HEK293 (cell line): ENCODE measurements at regions not wholly inside any gene's neighbourhood (a gene's known extent, or its start where the extent isn't known, plus 50 kb on each side); places are given as distances from the start of the nearest gene placed in this dataset.

ENCODE experiments used
- TCF7L2 ChIP-seq: IDR thresholded peaks from 2 replicates; pipeline ENCODE4 v1.6.1; 2011; ENCODE audit warnings: low read depth, mild to moderate bottlenecking, inconsistent platforms, low read length, moderate library complexity, borderline replicate concordance
- ZNF768 ChIP-seq: fragments of 450-650 bp; formaldehyde crosslinking; IDR thresholded peaks from 2 replicates; pipeline ENCODE4 v1.5.1; 2018; ENCODE audit warnings: missing biosample characterization, mild to moderate bottlenecking, missing genetic modification characterization
- TF ChIP-seq, protein P1 (sequence below): fragments of 450-650 bp; formaldehyde crosslinking; IDR thresholded peaks from 2 replicates; pipeline ENCODE4 v1.5.1; 2016; ENCODE audit warnings: missing biosample characterization, missing genetic modification characterization
- TF ChIP-seq, protein P2 (sequence below): sonication (generic); formaldehyde crosslinking; IDR thresholded peaks from 2 replicates; pipeline ENCODE4 v1.8.1; 2022; ENCODE audit warnings: mild to moderate bottlenecking, moderate library complexity, missing genetic modification reagents
- TF ChIP-seq, protein P3 (sequence below): fragments of 450-650 bp; formaldehyde crosslinking; IDR thresholded peaks from 2 replicates; pipeline ENCODE4 v1.5.1; 2016; ENCODE audit warnings: missing biosample characterization, missing genetic modification characterization

DNA sequence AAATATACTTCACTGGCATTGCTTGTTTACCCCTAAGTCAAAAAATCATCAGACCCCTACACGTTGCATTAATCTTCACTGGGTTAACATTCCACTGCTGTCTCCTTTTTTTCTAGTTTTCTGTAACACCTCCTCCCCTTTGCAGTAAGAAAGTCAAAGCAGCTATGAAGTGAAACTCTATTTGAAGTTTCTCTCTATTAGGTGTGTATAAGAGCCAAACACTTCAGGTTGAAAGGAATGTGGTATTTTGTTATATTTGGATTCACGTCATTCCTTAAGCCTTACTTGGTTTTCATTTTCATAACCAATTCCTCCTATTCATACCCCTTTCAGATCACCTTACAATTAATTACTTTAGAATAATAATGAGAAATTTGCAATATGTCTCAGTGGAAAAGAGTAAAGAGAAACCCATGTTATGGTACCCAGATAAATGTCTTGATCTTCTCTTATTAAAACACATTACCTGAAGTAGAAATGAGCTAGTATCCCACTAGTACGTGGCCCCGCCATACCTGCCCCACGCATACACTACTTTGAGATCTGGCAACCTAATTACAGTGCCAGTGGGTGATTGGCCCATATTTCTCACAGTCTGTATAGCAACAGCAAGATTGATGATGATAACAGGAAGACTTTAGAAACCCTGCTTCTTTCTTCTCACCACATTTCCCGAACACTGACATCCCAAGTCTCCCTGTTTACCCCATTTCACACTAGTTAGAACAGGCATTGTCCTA is 236.4 kb upstream of the RGS6 start:
- TF ChIP-seq, protein P1, sequence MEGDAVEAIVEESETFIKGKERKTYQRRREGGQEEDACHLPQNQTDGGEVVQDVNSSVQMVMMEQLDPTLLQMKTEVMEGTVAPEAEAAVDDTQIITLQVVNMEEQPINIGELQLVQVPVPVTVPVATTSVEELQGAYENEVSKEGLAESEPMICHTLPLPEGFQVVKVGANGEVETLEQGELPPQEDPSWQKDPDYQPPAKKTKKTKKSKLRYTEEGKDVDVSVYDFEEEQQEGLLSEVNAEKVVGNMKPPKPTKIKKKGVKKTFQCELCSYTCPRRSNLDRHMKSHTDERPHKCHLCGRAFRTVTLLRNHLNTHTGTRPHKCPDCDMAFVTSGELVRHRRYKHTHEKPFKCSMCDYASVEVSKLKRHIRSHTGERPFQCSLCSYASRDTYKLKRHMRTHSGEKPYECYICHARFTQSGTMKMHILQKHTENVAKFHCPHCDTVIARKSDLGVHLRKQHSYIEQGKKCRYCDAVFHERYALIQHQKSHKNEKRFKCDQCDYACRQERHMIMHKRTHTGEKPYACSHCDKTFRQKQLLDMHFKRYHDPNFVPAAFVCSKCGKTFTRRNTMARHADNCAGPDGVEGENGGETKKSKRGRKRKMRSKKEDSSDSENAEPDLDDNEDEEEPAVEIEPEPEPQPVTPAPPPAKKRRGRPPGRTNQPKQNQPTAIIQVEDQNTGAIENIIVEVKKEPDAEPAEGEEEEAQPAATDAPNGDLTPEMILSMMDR (tag by site-specific recombination): no peak
- TF ChIP-seq, protein P2, sequence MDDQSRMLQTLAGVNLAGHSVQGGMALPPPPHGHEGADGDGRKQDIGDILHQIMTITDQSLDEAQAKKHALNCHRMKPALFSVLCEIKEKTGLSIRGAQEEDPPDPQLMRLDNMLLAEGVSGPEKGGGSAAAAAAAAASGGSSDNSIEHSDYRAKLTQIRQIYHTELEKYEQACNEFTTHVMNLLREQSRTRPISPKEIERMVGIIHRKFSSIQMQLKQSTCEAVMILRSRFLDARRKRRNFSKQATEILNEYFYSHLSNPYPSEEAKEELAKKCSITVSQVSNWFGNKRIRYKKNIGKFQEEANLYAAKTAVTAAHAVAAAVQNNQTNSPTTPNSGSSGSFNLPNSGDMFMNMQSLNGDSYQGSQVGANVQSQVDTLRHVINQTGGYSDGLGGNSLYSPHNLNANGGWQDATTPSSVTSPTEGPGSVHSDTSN (CRISPR knock-in tag): no peak
- TF ChIP-seq, protein P3, sequence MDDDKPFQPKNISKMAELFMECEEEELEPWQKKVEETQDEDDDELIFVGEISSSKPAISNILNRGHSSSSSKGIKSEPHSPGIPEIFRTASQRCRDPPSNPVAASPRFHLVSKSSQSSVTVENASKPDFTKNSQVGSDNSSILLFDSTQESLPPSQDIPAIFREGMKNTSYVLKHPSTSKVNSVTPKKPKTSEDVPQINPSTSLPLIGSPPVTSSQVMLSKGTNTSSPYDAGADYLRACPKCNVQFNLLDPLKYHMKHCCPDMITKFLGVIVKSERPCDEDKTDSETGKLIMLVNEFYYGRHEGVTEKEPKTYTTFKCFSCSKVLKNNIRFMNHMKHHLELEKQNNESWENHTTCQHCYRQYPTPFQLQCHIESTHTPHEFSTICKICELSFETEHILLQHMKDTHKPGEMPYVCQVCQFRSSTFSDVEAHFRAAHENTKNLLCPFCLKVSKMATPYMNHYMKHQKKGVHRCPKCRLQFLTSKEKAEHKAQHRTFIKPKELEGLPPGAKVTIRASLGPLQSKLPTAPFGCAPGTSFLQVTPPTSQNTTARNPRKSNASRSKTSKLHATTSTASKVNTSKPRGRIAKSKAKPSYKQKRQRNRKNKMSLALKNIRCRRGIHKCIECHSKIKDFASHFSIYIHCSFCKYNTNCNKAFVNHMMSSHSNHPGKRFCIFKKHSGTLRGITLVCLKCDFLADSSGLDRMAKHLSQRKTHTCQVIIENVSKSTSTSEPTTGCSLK: no peak
- TF ChIP-seq TCF7L2: no peak
- TF ChIP-seq ZNF768 (tag by site-specific recombination): no peak
